ENCODE measurements at regions not wholly inside any gene's neighbourhood (a gene's known extent, or its start where the extent isn't known, plus 50 kb on each side); places are given as distances from the start of the nearest gene placed in this dataset.

GRCh38 chr5:2499917-2500316 lies 251.6 kb downstream of the IRX2 start:
- Histone ChIP-seq H3K27ac (no peak overlapping the region), H3K36me3 (no peaks in the 10 kb centered on the region), H3K4me1 (no peaks in the 10 kb centered on the region), H3K9ac (no peak overlapping the region), H3K4me3 (no peak overlapping the region), H3K27me3 (no peaks in the 10 kb centered on the region), H3K9me3 (peaks cover 29% of the 10 kb centered on the region), H3K4me2 (no peak overlapping the region), H4K20me1 (no peaks in the 10 kb centered on the region)
- TF ChIP-seq Cebpa-rat (IDR thresholded peaks at IDR 0.05), result no peak

DNA sequence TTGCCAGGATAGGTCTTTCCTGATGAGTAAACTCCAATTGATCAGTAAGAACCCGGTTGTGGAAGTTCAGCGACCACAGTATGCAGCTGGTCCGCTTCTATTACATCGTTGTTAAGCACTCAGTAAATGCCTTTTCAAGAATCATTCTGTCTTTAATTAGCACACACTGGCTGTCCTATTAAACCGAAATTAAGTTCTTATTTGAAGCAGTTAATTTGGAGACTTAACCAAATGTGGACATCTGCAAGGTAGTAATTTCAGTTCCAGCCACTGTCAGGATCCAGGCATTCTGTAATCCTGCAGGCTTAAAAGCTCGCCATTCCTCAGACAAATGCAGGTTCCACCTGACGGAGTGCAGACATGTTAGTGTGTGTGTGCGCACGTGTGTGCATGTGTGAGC lies 254.6 kb downstream of the IRX2 start:
- Histone ChIP-seq H3K4me2 (no peak overlapping the region), H3K9me3 (peaks cover 20% of the 10 kb centered on the region), H3K36me3 (no peaks in the 10 kb centered on the region), H3K27ac (no peak overlapping the region), H4K20me1 (no peaks in the 10 kb centered on the region), H3K4me3 (no peak overlapping the region), H3K9ac (no peak overlapping the region), H3K27me3 (no peaks in the 10 kb centered on the region), H3K4me1 (no peaks in the 10 kb centered on the region)
- no peak for TF ChIP-seq Cebpa-rat (IDR thresholded peaks at IDR 0.05)

DNA sequence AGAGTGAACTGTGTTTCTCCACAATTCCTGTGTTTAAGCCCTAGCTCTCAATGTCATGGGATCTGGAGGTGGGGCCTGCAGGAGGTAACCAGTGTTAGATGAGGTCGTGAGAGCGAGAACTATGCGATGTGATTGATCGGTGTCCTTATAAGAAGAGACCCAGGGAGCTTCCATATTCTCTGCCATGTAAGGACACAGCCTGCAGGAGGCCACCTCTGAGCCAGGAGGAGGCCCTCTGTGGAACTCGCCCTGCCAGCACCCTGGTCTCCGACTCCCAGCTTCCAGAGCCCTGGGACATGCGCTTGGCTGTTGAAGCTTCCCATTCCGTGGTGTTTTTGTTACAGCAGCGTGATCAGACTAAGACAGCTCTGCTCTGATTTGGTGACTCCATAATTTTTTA lies 255.4 kb downstream of the IRX2 start:
- TF ChIP-seq Cebpa-rat (IDR thresholded peaks at IDR 0.05), result no peak

DNA sequence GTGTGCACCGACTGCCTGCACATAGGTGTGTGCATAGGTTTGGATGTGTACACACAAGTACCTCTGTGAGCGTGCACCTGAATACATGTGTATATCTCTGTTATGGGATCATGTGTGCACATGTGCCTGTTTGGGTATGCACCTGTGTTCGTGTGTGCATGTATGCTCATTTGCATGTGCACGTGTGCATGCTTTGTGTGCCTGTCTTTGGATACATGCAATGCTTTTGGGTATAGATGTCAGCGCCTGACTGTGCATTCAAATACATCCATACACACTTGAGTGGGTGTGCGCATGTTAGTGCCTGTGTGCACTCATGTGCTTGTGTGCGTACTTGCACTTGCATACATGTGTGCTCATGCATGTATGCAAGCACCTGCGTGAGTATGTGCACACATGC lies 258.1 kb downstream of the IRX2 start:
- H3K9ac ChIP-seq, result no peak overlapping the region
- no peaks in the 10 kb centered on the region for H3K4me1 ChIP-seq
- no peak overlapping the region for H3K4me3 ChIP-seq
- no peak for TF ChIP-seq Cebpa-rat (IDR thresholded peaks at IDR 0.05)
- H3K36me3 ChIP-seq, result no peaks in the 10 kb centered on the region
- no peaks in the 10 kb centered on the region for H3K27me3 ChIP-seq
- H3K4me2 ChIP-seq, result no peak overlapping the region
- H3K27ac ChIP-seq, result no peak overlapping the region
- H3K9me3 ChIP-seq, result no peaks in the 10 kb centered on the region; the same call in 1 of the 2 replicates
- H4K20me1 ChIP-seq, result no peaks in the 10 kb centered on the region

More for the DNA sequence above, 255.4 kb downstream of the IRX2 start:
- Histone ChIP-seq H3K4me1 (no peaks in the 10 kb centered on the region), H3K4me2 (no peak overlapping the region), H3K27ac (no peak overlapping the region), H3K27me3 (no peaks in the 10 kb centered on the region), H3K36me3 (no peaks in the 10 kb centered on the region), H3K4me3 (no peak overlapping the region), H3K9ac (no peak overlapping the region), H3K9me3 (peaks cover 20% of the 10 kb centered on the region), H4K20me1 (no peaks in the 10 kb centered on the region)

DNA sequence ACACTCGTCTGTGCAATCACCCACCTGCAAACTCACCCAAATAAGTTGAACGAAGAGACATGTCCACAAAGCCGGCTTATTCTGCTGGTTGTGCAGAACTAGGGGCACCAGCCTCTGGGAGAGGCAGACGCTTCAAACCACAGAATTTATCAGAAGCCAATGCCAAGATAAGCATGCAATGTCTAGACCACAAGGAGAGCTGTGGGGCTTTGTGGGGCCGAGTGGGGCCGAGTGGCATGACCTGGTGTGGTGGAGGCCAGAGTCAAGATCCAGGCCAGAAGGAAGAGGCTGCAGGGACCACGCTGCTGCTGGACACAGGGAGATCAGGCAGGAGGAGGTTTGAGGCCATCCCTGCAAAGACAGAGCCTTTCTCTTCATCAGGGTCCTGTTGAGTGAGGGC lies 259.0 kb downstream of the IRX2 start:
- no peak for TF ChIP-seq Cebpa-rat (IDR thresholded peaks at IDR 0.05)
- no peaks in the 10 kb centered on the region for H3K4me1 ChIP-seq
- no peak overlapping the region for H3K27ac ChIP-seq
- no peak overlapping the region for H3K4me3 ChIP-seq
- no peaks in the 10 kb centered on the region for H3K27me3 ChIP-seq
- no peaks in the 10 kb centered on the region for H4K20me1 ChIP-seq
- H3K9ac ChIP-seq, result no peak overlapping the region
- H3K9me3 ChIP-seq, result no peaks in the 10 kb centered on the region
- no peaks in the 10 kb centered on the region for H3K36me3 ChIP-seq
- no peak overlapping the region for H3K4me2 ChIP-seq

DNA sequence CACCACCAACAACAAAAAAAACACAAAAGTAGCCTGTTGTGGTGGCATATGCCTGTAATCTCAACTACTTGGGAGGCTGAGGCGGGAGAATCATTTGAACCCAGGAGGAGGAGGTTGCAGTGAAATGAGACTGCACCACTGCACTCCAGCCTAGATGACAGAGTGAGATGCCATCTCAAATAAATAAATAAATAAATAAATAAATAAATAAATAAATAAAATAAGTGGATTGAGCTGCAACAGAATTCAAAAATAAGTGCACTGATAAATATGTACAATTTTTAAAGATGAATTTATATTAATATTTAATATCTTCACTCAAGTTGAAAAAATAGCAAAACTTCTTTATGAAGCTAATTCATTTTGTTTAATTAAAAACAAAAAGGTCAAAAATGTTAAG lies 259.6 kb downstream of the IRX2 start:
- Histone ChIP-seq H3K4me3 (no peak overlapping the region), H3K27ac (no peak overlapping the region), H3K36me3 (no peaks in the 10 kb centered on the region), H4K20me1 (no peaks in the 10 kb centered on the region), H3K27me3 (no peaks in the 10 kb centered on the region), H3K9ac (no peak overlapping the region), H3K4me1 (no peaks in the 10 kb centered on the region), H3K9me3 (no peaks in the 10 kb centered on the region), H3K4me2 (no peak overlapping the region)
- no peak for TF ChIP-seq Cebpa-rat (IDR thresholded peaks at IDR 0.05)

DNA sequence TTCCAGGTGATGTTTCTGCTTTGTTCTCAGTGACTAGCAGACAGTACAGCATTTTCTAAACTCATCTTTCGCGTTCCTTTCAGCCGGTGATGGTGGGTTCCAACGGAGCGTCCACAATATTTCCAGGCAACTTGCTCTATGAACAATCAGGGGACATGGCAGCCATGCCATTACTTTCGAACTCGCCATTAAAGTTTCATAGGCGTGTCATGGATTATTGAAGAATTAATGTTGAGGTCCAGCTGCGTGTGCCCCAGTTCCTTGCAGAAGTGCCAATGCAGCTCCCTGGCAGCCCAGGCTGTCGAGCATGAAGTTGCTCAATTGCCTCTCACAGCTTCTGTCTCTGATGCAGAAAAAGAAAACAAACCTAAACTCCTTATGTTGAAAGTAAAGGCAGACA lies 262.2 kb downstream of the IRX2 start:
- Histone ChIP-seq H3K27ac (no peak overlapping the region), H3K9me3 (no peaks in the 10 kb centered on the region; the same call in 1 of the 2 replicates), H3K4me1 (no peaks in the 10 kb centered on the region), H3K36me3 (no peaks in the 10 kb centered on the region), H3K27me3 (no peaks in the 10 kb centered on the region), H4K20me1 (no peaks in the 10 kb centered on the region), H3K4me2 (no peak overlapping the region), H3K4me3 (no peak overlapping the region), H3K9ac (no peak overlapping the region)
- TF ChIP-seq Cebpa-rat (IDR thresholded peaks at IDR 0.05), result no peak

DNA sequence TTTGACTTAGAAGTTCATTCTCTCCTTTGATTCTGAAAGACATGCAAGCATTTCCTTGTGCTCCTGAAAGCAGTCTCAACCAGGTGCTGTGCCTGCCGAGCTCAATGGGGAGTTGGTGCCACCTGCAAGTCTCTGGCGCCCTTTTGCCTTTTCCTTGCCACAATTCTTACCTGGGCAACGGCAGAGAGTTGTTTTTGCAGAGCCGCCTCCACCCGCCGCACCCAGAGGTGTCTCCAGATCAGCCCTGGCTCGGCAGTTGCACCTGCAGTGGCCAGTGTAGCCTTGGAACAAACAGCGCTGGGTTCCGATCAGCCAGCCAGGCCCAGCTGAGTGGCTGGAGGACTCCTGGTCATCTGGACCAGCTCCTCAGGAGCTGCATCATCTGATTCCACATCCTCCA lies 262.9 kb downstream of the IRX2 start:
- H4K20me1 ChIP-seq, result no peaks in the 10 kb centered on the region
- no peak overlapping the region for H3K4me3 ChIP-seq
- no peak overlapping the region for H3K4me2 ChIP-seq
- TF ChIP-seq Cebpa-rat (IDR thresholded peaks at IDR 0.05), result no peak
- H3K27ac ChIP-seq, result no peak overlapping the region
- H3K4me1 ChIP-seq, result no peaks in the 10 kb centered on the region
- no peaks in the 10 kb centered on the region for H3K36me3 ChIP-seq
- H3K9ac ChIP-seq, result no peak overlapping the region
- H3K9me3 ChIP-seq, result no peaks in the 10 kb centered on the region; the same call in 1 of the 2 replicates
- no peaks in the 10 kb centered on the region for H3K27me3 ChIP-seq

GRCh38 chr5:2487152-2487763 lies 264.2 kb downstream of the IRX2 start:
- H3K27ac ChIP-seq, result no peak overlapping the region
- TF ChIP-seq Cebpa-rat (IDR thresholded peaks at IDR 0.05), result no peak

GRCh38 chr5:2486373-2486772 lies 265.1 kb downstream of the IRX2 start:
- TF ChIP-seq Cebpa-rat (IDR thresholded peaks at IDR 0.05), result no peak

More at GRCh38 chr5:2487152-2487763, 264.2 kb downstream of the IRX2 start:
- Histone ChIP-seq H3K4me2 (no peak overlapping the region), H3K4me3 (no peak overlapping the region), H3K27me3 (no peaks in the 10 kb centered on the region), H4K20me1 (no peaks in the 10 kb centered on the region), H3K9me3 (peaks cover 6% of the 10 kb centered on the region; the same call in 1 of the 2 replicates), H3K4me1 (no peaks in the 10 kb centered on the region), H3K9ac (no peak overlapping the region), H3K36me3 (no peaks in the 10 kb centered on the region)

GRCh38 chr5:2482778-2483177 lies 268.7 kb downstream of the IRX2 start:
- no peak overlapping the region for H3K9ac ChIP-seq
- no peaks in the 10 kb centered on the region for H3K36me3 ChIP-seq
- H3K4me1 ChIP-seq, result peaks cover 24% of the 10 kb centered on the region
- H3K27me3 ChIP-seq, result no peaks in the 10 kb centered on the region
- peaks cover 27% of the 10 kb centered on the region for H3K9me3 ChIP-seq
- no peaks in the 10 kb centered on the region for H4K20me1 ChIP-seq
- no peak overlapping the region for H3K4me2 ChIP-seq
- no peak for TF ChIP-seq Cebpa-rat (IDR thresholded peaks at IDR 0.05)
- no peak overlapping the region for H3K4me3 ChIP-seq
- H3K27ac ChIP-seq, result no peak overlapping the region

More at GRCh38 chr5:2486373-2486772, 265.1 kb downstream of the IRX2 start:
- Histone ChIP-seq H3K4me2 (no peak overlapping the region), H3K4me3 (no peak overlapping the region), H3K36me3 (no peaks in the 10 kb centered on the region), H3K9me3 (peaks cover 14% of the 10 kb centered on the region), H3K9ac (no peak overlapping the region), H3K27ac (no peak overlapping the region), H3K27me3 (no peaks in the 10 kb centered on the region), H3K4me1 (no peaks in the 10 kb centered on the region), H4K20me1 (no peaks in the 10 kb centered on the region)
